ENCODE measurements at regions not wholly inside any gene's neighbourhood (a gene's known extent, or its start where the extent isn't known, plus 50 kb on each side); places are given as distances from the start of the nearest gene placed in this dataset.
"Not testable (repeated sequence)": the region's sequence is repeated elsewhere in the genome, so short reads cannot be mapped to it uniquely, and the experiment has no call there.

DNA sequence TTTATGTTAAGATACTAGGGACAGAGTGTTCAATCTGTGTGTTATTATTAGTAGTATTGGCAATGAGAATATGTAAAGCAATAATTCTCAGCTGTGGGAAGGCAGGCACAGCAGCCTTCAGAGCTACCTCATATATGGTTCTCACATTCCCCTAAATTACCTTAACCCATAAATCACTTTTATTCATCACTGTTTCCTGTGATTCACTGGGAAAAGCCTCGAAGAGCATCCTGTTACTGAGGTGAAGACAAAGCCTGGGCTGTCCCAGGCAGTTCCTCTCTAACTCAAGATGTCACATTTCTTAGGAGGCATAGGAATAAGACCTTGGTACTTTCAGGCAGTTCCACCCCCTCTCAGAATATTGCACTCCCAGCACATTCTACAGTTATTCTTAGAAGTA lies 965.7 kb downstream of the NCAM2 start:
- intact Hi-C loops (cut with DNase I): no loop called here
- ATAC-seq (no peak), DNase-seq (ENCODE audit: low spot score) (no peak)

DNA sequence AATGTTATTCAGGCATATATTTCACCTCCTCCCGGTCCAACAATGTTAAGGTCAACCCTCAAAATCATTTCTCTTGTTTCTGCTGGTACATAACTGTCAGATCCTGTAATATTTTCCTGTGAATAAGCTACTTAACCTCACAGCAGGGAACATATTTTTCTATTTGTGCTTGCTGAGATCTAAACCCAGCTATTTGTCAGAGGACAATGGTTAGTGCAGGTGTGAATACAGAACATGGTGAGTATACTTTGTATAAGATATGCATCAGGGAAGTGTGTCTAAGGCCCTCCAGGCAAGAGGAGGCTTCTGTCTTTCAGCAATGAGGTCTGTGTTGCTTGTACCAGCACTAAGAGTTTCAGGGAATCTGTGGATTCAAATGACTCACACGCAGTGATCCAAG lies 970.6 kb downstream of the NCAM2 start:
- intact Hi-C loops (cut with DNase I): no loop called here
- DNase-seq (ENCODE audit: low spot score) (no peak), ATAC-seq (no peak)

DNA sequence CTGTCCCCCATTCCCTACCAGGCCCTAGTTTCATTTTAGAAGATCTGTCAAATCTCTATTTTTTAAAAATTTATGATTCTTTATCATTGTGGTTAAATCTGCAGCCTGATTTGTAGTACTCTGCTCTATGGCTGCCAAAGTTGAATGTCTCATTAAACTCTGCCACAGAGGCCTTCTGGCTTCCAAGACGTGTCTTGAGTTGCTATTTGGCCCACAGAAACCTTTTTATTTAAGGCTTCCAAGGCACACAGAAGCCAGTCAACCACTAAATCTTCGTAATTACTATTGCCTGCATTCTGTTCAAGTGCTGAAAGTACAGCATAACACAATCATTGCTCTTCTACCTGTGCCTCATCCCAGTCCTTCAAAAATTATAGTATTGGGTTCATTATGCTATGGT lies 971.0 kb downstream of the NCAM2 start:
- intact Hi-C loops (cut with DNase I): no loop called here
- ATAC-seq: no peak
- DNase-seq (ENCODE audit: low spot score): no peak

DNA sequence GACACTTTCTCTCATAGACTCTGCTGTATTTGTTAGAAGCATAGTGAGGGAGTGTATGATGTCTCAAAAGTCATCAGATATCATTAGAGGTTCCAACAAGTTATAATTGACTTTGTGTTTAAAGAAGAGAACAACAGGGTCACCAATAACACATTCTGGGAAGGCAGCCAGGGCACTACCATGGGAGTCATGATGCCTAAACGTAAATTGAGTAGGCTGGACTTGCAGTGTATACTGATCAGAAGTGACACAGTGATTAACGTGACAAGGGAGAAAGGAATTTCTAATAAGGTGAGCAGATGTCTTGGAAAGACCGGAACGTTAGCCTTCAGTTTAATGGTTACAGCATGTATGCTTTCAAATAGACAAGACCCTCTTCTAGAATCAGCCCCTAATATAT lies 973.2 kb downstream of the NCAM2 start:
- ATAC-seq (no peak), DNase-seq (ENCODE audit: low spot score) (no peak)
- intact Hi-C loops (cut with DNase I): no loop called here

DNA sequence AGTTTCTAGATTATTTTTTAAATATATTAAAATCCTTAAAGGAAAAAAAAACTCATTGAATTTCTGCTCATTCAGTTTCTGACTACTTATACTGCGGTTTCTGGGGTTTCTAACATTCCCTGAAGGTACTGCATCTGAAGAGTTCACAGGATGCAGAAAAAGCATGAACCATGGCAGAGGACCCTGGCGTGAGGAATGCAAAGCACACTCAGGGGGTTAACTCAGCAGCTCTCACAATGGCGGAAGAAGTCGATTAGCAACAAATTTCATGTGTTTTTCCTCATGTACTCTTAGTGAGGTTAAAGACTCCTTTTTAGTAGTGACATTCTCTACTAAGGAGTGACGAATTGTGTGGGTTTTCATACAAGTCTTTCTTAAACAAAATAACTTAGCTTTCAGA lies 975.6 kb downstream of the NCAM2 start:
- no peak for ATAC-seq
- no peak for DNase-seq (ENCODE audit: low spot score)
- intact Hi-C loops (cut with DNase I): no loop called here

DNA sequence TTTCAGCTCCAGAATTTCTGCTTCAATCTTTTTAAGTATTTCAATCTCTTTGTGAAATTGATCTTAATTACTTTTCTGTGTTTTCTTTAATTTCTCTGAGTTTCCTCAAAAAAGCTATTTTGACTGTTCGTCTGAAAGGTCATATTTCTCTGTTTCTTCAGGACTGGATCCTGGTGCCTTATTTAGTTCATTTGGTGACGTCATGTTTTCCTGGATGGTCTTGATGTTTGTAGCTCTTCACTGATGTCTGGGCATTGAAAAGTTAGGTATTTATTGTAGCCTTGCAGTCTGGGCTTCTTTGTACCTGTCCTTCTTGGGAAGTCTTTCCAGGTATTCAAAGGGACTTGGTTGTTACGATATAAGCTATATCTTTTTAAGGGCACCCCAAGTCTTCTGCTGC lies 998.7 kb downstream of the NCAM2 start:
- intact Hi-C loops (cut with DNase I): no loop called here
- DNase-seq (ENCODE audit: low spot score) (no peak), ATAC-seq (no peak)

DNA sequence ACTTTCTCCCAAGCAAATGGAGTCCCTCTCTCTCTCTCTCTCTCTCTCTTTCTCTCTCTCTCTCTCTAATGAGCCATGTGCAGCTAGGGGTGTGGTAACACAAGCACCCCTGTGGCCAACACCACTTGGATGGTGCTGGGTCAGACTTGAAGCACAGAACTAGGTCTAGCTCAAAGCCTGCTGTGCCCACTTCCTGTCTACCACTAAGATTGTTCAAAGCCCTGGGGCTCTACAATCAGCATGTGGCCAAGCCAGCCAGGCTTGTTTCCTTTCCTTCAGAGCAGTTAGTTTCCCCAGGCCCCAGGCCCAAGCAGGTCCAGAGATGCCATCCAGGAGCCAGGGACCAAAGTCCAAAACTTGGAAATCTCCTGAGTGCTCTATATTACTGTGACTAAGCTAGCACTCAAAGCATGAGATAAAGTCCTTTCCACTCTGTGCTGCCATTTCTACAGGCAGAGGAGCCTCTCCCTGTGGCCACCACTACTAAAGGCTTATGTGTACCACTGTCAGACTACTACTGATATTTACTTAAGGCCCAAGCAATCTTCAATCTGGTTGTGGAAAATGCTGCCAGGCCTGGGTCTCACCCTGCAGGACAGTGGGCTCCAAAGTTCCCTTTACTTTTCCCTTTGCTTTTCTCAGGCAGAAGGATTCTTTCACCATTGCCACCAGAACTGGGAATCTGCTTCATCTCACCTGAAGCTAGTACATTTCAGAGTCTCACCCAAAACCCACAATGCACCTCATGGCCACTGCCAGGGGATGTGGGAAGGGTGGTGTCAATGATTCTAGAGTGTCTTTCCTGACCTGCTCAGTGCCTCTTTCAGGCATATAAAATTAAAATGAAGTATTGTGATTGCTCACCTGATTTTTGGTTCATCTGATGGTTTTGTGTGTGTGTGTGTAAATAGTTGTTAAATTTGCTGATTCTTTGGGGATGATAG lies 999.5 kb downstream of the NCAM2 start:
- DNase-seq (ENCODE audit: low spot score): no peak
- no peak for ATAC-seq
- intact Hi-C loops (cut with DNase I): no loop called here

DNA sequence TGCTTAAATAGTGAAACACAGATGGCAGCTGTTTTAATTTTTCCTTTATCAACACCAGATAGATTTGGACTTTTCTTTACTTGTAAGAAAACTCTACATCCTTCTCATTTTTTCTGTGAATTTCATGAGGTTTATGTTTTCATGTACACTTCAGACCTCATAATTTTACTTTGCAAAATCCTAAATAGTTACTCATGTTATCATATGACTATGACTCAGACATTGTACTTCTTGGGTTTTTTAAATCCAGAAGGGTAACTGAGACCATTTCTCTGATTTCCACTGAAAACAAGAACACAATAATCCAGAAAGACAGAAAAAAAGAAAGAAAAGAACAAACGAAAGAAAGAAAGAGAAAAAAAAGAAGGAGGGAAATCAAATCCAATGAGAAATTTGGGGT lies 1021.6 kb downstream of the NCAM2 start:
- no peak for ATAC-seq
- intact Hi-C loops (cut with DNase I): no loop called here
- DNase-seq (ENCODE audit: low spot score): no peak

DNA sequence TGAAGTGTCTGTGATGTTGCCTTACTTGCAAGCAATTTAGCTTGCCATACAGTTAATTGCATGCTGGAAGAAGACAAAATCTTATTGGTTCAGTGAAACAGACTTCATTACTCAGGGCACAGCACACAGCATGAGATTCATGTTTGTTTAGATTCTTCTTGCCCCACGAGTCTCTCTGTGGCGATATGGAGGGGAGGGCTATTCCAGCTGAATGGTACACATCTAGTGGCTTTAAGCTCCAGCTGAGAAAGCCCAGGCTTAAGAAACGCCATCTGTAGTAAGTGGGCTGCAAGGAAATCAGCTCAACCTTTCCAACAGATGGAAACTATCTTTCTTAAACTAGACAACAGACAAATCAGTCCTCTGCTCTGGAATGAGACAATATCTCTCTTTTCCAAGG lies 1022.0 kb downstream of the NCAM2 start:
- DNase-seq (ENCODE audit: low spot score) (no peak), ATAC-seq (no peak)
- intact Hi-C loops (cut with DNase I): no loop called here

DNA sequence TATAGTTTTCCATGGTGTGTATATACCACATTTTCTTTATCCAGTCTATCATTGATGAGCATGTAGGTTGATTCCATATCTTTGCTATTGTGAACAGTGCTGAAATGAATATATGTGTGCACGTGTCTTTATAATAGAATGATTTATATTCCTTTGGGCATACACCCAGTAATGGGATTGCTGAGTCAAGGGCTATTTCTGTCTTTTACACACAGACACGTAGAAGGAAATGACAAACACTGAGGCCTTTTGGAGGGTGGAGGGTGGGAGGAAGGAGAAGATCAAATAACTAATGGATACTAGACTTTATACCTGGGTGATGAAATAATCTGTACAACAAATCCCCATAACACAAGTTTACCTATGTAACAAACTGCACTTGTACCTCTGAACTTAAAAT lies 1025.7 kb downstream of the NCAM2 start:
- intact Hi-C loops (cut with DNase I); DNase-seq (ENCODE audit: low spot score); ATAC-seq: not testable (repeated sequence)

DNA sequence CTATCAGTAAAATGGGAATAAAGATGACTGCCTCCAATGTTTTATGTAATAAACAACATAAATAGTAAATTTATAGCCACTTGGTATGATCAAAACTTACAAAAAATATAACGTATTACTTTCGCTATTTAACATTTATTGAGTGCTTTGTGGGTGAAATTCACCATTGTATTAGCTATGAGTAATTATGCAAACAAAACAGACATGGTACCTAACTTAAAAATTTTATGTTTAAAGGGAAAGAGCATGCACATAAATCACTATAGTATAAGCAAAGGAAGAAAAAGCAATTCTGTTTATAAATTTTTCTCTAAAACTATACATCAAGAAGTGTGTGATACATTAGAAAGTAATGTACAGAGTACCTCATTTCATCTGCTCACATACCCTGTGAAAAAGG lies 1046.2 kb downstream of the NCAM2 start:
- no peak for DNase-seq (ENCODE audit: low spot score)
- intact Hi-C loops (cut with DNase I): no loop called here
- ATAC-seq: no peak

DNA sequence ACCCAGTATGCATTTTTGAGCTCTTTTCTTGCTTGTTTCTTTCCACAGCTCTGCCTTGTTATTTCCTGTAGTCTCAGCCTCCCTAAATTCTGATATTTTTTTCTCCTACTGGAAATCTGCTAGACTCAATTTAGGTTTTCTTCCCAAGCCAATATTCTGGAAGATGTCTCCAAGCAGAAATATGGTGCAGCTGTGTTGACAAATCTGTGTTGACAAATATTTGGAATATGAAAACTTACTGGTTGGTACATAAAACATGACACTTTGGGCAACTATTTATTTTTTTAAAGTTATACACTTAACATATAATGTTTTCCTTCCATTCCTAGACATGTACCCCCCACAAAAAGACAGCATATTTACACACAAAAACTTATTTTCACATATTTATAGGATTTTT lies 1048.4 kb downstream of the NCAM2 start:
- ATAC-seq (no peak), DNase-seq (ENCODE audit: low spot score) (no peak)
- intact Hi-C loops (cut with DNase I): no loop called here

DNA sequence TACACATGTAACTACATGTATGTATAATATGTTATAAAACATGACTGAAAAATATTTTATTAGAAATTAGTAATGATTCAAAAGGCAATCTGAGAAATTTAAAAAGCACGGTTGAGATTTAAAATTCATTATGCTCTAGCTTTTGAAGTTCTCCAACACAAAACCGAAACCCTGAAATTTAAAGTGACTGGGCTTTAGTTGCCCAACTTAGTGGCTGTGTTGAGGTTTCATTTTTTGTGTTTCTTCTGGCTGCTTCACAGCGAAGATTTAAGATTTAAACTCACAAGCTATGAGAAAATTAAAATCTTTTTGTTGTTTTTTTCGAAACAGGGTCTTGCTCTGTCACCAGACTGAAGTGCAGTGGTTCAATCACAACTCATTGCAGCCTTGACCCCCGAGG lies 1058.7 kb downstream of the NCAM2 start:
- ATAC-seq (no peak), DNase-seq (ENCODE audit: low spot score) (no peak)
- intact Hi-C loops (cut with DNase I): no loop called here

DNA sequence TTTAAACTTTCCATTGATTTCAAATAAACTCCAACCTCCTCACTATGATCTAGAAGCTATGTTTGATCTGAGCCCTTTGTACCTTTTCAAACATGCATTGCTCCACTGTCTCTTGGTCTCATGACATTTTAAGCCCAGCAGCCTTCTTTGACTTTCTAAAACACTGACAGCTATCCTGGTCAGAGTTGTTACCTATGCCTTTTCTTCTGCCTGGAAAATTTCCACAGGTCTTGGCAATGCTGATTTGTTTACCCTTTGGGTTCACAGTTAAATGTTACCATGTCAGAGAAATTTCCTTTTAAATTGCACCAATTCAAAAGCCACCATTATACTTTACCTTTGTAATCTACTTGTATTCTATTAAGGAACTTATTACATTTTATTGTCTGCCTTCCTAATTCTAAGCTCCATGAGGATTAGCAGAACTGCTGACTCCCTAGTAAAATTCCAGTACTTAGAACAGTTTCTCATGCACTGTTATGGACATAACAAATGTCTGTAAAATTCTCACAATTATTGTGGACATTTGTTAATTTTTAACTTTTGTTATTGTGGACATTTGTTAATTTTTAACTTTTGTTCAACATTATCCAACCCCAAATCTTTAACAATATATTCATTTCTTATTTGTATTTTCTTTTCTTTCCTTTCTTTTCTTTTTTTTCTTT lies 1064.4 kb downstream of the NCAM2 start:
- DNase-seq (ENCODE audit: low spot score) (no peak), ATAC-seq (no peak)
- intact Hi-C loops (cut with DNase I): no loop called here

DNA sequence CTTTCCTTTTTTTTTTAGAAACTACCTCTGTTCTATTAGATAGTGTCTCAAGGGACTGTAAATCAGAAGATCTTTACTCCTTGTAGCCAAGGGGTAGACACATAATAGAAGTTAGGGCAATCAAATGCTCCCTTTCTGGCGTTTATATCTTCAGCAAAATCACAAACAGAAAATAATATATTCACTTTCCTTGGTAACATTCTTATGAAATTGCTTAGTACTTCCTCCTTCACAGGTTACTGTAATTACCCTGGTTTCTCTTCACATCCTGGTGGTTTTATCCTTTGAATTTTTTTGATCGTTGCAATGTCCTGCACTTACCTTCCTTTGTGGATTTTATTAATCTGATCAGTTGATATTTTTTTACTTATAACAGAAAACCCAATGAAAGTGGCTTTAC lies 1064.9 kb downstream of the NCAM2 start:
- no peak for ATAC-seq
- intact Hi-C loops (cut with DNase I): no loop called here

DNA sequence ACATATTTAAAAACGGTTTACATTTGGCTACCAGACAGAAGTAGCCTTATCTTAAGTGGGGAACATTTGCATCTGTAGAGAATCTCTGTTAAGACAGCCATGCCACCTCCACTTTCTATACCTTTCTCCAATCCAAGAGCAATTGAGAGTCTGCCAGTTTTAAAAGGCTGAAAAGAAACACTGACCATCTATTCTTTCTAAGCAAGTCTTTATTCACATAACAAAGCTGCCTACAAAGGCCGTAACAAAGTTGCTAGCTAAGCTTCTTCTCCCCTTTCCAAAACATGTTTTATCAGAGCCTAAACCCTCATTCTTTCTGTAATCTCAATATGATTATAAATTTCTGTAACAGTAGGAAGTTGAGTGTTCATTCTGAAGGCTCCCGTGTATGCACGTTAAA lies 1078.3 kb downstream of the NCAM2 start:
- DNase-seq (ENCODE audit: low spot score): no peak

More for the DNA sequence above, 1064.9 kb downstream of the NCAM2 start:
- no peak for DNase-seq (ENCODE audit: low spot score)

DNA sequence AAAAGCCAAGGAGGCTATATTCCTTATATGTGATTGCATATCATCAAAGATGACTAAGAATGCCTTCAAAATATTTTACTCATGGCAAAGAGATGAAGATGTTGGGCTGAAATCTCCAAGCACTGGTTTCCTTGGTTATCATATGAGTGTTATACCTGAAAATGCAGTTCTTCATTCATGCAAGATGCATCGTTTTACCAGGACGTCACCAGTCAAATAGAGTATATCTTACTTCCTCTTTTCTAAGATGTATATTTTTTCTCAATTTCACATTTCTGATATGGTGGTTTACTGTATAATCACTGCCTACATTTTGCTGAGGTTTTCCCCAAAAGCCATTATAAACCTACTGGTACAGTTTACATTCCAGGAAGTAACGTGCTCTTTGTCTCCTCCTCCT lies 1085.7 kb downstream of the NCAM2 start:
- DNase-seq (ENCODE audit: low spot score) (no peak), ATAC-seq (no peak)
- intact Hi-C loops (cut with DNase I): no loop called here

More for the DNA sequence above, 1078.3 kb downstream of the NCAM2 start:
- intact Hi-C loops (cut with DNase I): no loop called here
- no peak for ATAC-seq

DNA sequence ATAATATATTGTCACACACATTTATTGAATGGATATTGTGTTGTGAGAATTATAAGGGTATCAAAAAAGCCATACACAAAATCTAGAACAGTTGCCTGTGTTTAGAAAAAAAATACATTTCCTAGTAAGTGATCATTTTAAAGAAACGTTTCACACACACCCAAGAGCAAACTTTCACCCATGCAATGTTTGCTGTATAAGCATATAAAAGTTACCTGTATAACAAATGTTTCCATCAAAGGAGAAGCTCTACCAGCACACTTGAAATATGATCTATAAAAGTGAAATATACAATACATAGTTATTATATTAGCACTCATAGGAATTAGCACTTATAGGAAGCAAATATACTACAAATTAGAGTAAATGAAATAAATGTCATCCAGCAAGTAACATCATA lies 1098.1 kb downstream of the NCAM2 start:
- intact Hi-C loops (cut with DNase I): no loop called here
- ATAC-seq (no peak), DNase-seq (ENCODE audit: low spot score) (no peak)

DNA sequence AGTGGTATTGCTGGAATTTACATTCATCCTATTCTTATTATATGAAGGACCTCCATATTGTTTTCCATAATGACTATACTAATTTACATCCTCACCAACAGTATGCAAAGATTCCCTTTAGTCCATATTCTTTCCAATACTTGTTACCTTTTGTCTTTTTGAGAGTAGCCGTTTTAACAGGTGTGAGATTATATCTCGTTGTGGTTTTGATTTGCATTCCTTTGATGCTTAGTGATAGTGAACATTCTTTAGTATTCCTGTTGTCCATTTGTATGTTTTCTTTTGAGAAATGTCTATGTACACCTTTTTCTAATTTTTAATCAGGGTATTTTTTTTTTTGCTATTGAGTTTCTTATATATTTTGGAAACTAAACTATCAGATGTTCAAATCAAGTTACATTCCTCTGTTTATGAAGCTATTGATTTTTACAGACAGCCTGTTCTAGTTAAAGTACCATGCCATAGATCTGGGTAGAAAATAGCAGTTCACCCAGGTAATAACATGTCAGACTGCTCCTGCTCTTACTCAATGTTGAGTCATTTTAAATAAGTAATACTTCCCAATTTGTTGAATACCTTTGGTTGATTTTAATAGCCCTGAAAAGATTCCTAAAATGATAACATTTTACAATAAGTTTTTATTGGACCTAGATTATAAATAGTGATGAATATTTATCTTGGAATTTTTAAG lies 1108.7 kb downstream of the NCAM2 start:
- intact Hi-C loops (cut with DNase I): no loop called here
- ATAC-seq: no peak

DNA sequence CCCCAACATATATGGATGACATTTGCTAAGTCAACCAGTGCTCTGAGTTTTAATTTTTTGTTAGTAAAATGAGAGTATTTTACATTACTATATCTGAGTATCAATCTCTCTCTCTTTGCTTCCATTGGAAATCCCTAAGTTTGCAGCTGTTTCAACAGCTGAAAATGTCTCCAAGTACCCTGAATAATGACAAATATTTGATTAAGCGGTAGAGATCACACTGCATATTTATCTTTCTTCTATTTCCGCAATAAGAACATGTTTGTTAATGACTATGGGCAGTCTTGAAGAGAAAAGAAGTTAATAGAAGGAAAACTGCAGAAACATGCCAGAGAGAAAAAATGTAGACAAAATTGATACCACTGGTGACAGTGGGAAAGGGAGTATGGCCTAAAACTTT lies 1117.5 kb downstream of the NCAM2 start:
- DNase-seq (ENCODE audit: low spot score) (no peak), ATAC-seq (no peak)
- intact Hi-C loops (cut with DNase I): no loop called here

More for the DNA sequence above, 1108.7 kb downstream of the NCAM2 start:
- no peak for DNase-seq (ENCODE audit: low spot score)
